PC-9 (cell line): ENCODE measurements at regions not wholly inside any gene's neighbourhood (a gene's known extent, or its start where the extent isn't known, plus 50 kb on each side); places are given as distances from the start of the nearest gene placed in this dataset.

ENCODE experiments used
- EZH2 ChIP-seq: fragments of 200-600 bp; sonication (generic); IDR thresholded peaks from 2 replicates; pipeline ENCODE4 v1.8.0; 2017; ENCODE audit warnings: antibody characterized with exemption, low read depth
- TF ChIP-seq, protein P1 (sequence below): fragments of 200-600 bp; sonication (generic); conservative IDR thresholded peaks from 2 replicates; pipeline ENCODE4 v1.6.1; 2017; ENCODE audit warnings: mixed run types, antibody characterized with exemption, mild to moderate bottlenecking, moderate library complexity

- TF ChIP-seq, protein P1, sequence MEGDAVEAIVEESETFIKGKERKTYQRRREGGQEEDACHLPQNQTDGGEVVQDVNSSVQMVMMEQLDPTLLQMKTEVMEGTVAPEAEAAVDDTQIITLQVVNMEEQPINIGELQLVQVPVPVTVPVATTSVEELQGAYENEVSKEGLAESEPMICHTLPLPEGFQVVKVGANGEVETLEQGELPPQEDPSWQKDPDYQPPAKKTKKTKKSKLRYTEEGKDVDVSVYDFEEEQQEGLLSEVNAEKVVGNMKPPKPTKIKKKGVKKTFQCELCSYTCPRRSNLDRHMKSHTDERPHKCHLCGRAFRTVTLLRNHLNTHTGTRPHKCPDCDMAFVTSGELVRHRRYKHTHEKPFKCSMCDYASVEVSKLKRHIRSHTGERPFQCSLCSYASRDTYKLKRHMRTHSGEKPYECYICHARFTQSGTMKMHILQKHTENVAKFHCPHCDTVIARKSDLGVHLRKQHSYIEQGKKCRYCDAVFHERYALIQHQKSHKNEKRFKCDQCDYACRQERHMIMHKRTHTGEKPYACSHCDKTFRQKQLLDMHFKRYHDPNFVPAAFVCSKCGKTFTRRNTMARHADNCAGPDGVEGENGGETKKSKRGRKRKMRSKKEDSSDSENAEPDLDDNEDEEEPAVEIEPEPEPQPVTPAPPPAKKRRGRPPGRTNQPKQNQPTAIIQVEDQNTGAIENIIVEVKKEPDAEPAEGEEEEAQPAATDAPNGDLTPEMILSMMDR = no peak
- TF ChIP-seq EZH2 = no peak
Observed at GRCh38 chr3:82276992-82277391, 515.5 kb upstream of the GBE1 start.
